C4-2B (cell line): ENCODE measurements at regions not wholly inside any gene's neighbourhood (a gene's known extent, or its start where the extent isn't known, plus 50 kb on each side); places are given as distances from the start of the nearest gene placed in this dataset.
"Not testable (repeated sequence)": the region's sequence is repeated elsewhere in the genome, so short reads cannot be mapped to it uniquely, and the experiment has no call there.

ENCODE experiments used
- H3K27ac ChIP-seq: fragments of 450-650 bp; 2 replicates; pipeline ENCODE4 v1.5.1; 2017
- CTCF ChIP-seq: fragments of 450-650 bp; conservative IDR thresholded peaks from 2 replicates; pipeline ENCODE4 v1.5.1; 2017; ENCODE audit warnings: mild to moderate bottlenecking
- ZFX ChIP-seq: fragments of 450-650 bp; IDR thresholded peaks from 2 replicates; pipeline ENCODE4 v1.6.1; 2017

- TF ChIP-seq CTCF (no peak), ZFX (no peak)
- no peak overlapping the region for H3K27ac ChIP-seq
Measured at GRCh38 chr16:25568991-25569390, 122.8 kb upstream of the HS3ST4 start.

DNA sequence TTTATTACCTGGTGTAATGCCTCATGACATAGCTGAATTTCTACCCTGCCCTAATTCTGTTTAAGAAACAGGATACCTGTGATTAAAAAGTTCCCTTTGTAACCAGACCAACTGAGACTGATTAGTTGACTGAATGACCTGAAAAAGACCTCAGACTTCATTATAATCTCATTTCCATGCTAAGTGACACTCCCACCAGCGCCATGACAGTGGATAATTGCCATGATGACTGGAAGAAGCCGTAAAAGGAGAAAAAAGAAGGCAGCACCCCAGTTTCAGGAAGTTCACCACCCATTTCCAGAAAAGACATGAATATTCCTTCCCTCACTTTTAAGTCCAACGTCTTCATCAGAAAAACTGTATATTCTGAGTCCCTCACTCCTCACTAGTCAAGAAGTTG lies 125.6 kb upstream of the HS3ST4 start:
- TF ChIP-seq CTCF (no peak), ZFX (no peak)
- no peak overlapping the region for H3K27ac ChIP-seq

- TF ChIP-seq ZFX (no peak), CTCF (no peak)
- H3K27ac ChIP-seq, result no peak overlapping the region
Measured at GRCh38 chr16:25563700-25564099, 128.1 kb upstream of the HS3ST4 start.

- not testable (repeated sequence) for H3K27ac ChIP-seq
Measured at GRCh38 chr16:25561723-25562122, 130.0 kb upstream of the HS3ST4 start.

DNA sequence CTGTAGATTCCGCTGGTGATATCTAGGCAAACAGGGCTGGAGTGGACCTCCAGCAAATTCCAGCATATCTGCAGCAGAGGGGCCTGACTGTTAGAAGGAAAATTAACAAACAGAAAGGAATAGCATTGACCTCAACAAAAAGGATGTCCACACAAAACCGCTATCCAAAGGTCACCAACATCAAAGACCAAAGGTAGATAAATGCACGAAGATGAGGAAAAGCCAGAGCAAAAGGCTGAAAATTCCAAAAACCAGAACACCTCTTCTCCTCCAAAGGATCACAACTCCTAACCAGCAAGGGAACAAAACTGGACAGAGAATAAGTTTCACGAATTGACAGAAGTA lies 134.8 kb upstream of the HS3ST4 start:
- not testable (repeated sequence) for H3K27ac ChIP-seq

- H3K27ac ChIP-seq, result not testable (repeated sequence)
Measured at GRCh38 chr16:25556289-25556967, 135.3 kb upstream of the HS3ST4 start.

GRCh38 chr16:25553711-25554436 lies 137.9 kb upstream of the HS3ST4 start:
- no peak overlapping the region for H3K27ac ChIP-seq
- TF ChIP-seq CTCF (no peak), ZFX (no peak)

DNA sequence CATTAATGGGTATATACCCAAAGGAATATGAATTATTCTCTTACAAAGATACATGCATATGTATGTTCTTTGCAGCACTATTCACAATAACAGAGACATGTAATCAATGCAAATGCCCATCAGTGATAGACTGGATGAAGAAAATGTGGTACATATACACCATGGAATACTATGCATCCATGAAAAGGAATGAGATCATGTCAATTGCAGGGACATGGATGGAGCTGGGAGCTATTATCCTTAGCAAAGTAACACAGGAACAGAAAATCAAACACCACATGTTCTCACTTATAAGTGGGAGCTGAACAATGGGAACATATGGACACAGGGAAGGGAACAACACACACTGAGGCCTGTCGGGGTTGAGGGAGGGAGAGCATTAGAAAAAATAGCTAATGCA lies 141.1 kb upstream of the HS3ST4 start:
- TF ChIP-seq ZFX (no peak), CTCF (no peak)

DNA sequence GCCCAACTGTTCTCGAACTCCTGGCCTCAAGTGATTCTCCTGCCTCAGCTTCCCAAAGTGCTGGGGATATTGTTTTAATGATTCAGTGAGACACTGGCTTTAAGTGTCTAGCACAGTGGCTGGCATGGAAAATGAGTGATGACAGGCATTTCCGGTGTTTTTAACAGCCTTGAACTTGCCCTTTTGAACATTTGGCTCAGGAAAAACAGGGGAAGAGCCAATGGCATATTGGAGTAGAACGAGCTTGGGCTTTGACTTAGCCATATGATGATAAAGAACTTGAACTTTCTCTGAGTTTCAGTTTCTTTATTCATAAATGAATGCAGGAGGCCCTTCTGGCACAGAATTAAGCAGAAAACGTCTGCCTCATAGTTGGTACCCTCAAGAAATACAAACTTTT lies 145.0 kb upstream of the HS3ST4 start:
- H3K27ac ChIP-seq, result no peak overlapping the region
- TF ChIP-seq CTCF (no peak), ZFX (no peak)

More for the DNA sequence above, 141.1 kb upstream of the HS3ST4 start:
- no peak overlapping the region for H3K27ac ChIP-seq
